ENCODE measurements at regions not wholly inside any gene's neighbourhood (a gene's known extent, or its start where the extent isn't known, plus 50 kb on each side); places are given as distances from the start of the nearest gene placed in this dataset.

DNA sequence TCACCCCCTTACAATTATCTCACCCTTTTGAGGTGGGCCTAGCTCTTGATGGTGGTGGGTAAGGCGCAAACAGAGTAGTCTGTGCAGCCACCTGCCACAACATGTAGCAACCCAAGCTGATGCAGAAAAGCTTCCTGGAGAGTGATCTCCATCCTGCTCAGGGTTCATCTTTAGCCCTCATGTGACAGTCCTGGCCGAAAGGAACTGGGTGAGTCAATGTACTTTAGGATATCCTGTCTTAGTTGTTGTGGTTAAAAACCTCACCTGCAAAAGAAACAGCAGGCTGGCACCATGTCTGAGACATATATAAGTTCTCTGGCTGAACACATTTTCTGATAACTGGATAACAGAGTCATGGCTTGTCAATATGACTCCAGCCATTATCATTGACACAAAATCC, 183.5 kb upstream of the CPHXL start:
- no peaks in the 10 kb centered on the region for H3K27me3 ChIP-seq (ENCODE audit: insufficient read depth, low read length)
- H3K4me1 ChIP-seq (ENCODE audit: insufficient read depth, low read length): no peaks in the 10 kb centered on the region
- H4K20me1 ChIP-seq (ENCODE audit: insufficient read depth, low read length): no peaks in the 10 kb centered on the region
- H3K4me2 ChIP-seq (ENCODE audit: insufficient read depth, low read length): no peak overlapping the region
- DNase-seq (ENCODE audit: insufficient read length, low spot score, missing footprints): no peak
- H3K9me3 ChIP-seq (ENCODE audit: low read depth, low read length): no peaks in the 10 kb centered on the region
- no peaks in the 10 kb centered on the region for H3K36me3 ChIP-seq (ENCODE audit: insufficient read depth, low read length)
- H2AFZ ChIP-seq (ENCODE audit: low read length): no peak overlapping the region
- TF ChIP-seq, protein P1, sequence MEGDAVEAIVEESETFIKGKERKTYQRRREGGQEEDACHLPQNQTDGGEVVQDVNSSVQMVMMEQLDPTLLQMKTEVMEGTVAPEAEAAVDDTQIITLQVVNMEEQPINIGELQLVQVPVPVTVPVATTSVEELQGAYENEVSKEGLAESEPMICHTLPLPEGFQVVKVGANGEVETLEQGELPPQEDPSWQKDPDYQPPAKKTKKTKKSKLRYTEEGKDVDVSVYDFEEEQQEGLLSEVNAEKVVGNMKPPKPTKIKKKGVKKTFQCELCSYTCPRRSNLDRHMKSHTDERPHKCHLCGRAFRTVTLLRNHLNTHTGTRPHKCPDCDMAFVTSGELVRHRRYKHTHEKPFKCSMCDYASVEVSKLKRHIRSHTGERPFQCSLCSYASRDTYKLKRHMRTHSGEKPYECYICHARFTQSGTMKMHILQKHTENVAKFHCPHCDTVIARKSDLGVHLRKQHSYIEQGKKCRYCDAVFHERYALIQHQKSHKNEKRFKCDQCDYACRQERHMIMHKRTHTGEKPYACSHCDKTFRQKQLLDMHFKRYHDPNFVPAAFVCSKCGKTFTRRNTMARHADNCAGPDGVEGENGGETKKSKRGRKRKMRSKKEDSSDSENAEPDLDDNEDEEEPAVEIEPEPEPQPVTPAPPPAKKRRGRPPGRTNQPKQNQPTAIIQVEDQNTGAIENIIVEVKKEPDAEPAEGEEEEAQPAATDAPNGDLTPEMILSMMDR (IDR thresholded peaks at IDR 0.05; ENCODE audit: extremely low read depth, low read depth, low read length): no peak
- no peak overlapping the region for H3K27ac ChIP-seq (ENCODE audit: low read depth, low read length)
- H3K4me3 ChIP-seq (ENCODE audit: insufficient read depth, low read length): no peak overlapping the region
- no peaks in the 10 kb centered on the region for H3K79me2 ChIP-seq (ENCODE audit: insufficient read depth, low read length)

DNA sequence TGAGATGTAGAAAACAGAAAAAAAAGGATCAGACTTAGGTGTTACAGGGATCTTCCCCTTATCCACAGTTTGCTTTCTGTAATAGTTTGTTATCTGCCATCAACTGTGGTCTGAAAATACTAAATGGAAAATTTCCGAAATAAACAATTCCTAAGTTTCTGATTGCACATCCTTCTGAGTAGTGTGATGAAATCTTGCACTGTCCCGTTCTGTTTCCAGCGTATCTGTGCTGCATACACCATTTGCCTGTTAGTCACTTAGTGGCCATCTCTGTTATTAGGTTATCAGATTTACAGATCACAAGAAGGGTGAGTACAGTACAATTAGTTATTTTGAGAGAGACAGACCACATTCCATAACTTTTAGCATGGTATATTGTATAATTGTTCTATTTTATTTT, 185.6 kb upstream of the CPHXL start:
- DNase-seq (ENCODE audit: insufficient read length, low spot score, missing footprints): no peak
- no peak overlapping the region for H3K27ac ChIP-seq (ENCODE audit: low read depth, low read length)
- no peaks in the 10 kb centered on the region for H3K27me3 ChIP-seq (ENCODE audit: insufficient read depth, low read length)
- H3K36me3 ChIP-seq (ENCODE audit: insufficient read depth, low read length): no peaks in the 10 kb centered on the region
- no peaks in the 10 kb centered on the region for H3K79me2 ChIP-seq (ENCODE audit: insufficient read depth, low read length)
- H3K4me1 ChIP-seq (ENCODE audit: insufficient read depth, low read length): no peaks in the 10 kb centered on the region
- H4K20me1 ChIP-seq (ENCODE audit: insufficient read depth, low read length): no peaks in the 10 kb centered on the region
- H3K4me2 ChIP-seq (ENCODE audit: insufficient read depth, low read length): no peak overlapping the region
- no peak overlapping the region for H2AFZ ChIP-seq (ENCODE audit: low read length)
- TF ChIP-seq, protein P1 (IDR thresholded peaks at IDR 0.05; ENCODE audit: extremely low read depth, low read depth, low read length): no peak
- H3K4me3 ChIP-seq (ENCODE audit: insufficient read depth, low read length): no peak overlapping the region
- H3K9me3 ChIP-seq (ENCODE audit: low read depth, low read length): no peaks in the 10 kb centered on the region

DNA sequence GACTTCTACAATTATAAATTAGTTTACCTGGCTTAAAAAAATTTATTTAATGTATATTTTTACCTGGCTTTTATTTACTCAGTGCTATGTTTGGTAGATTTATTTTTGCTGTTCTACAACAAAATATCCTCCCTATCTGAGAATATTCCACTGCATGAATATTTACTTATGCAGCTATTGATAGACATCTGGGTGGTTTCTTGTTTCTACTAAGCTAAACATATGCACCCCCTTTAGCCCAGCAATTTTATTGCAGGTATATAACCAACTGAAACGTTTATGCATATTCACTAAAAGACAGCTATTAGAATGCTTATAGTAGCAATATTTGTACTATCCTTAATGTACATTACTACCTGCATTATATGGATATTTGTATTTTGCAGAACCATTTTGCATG, 187.7 kb upstream of the CPHXL start:
- H3K4me3 ChIP-seq (ENCODE audit: insufficient read depth, low read length): no peak overlapping the region
- no peak overlapping the region for H3K27ac ChIP-seq (ENCODE audit: low read depth, low read length)
- H3K4me1 ChIP-seq (ENCODE audit: insufficient read depth, low read length): no peaks in the 10 kb centered on the region
- H3K36me3 ChIP-seq (ENCODE audit: insufficient read depth, low read length): no peaks in the 10 kb centered on the region
- no peak for DNase-seq (ENCODE audit: insufficient read length, low spot score, missing footprints)
- H2AFZ ChIP-seq (ENCODE audit: low read length): no peak overlapping the region
- no peaks in the 10 kb centered on the region for H3K79me2 ChIP-seq (ENCODE audit: insufficient read depth, low read length)
- no peak overlapping the region for H3K4me2 ChIP-seq (ENCODE audit: insufficient read depth, low read length)
- H4K20me1 ChIP-seq (ENCODE audit: insufficient read depth, low read length): no peaks in the 10 kb centered on the region
- no peaks in the 10 kb centered on the region for H3K27me3 ChIP-seq (ENCODE audit: insufficient read depth, low read length)
- H3K9me3 ChIP-seq (ENCODE audit: low read depth, low read length): no peaks in the 10 kb centered on the region
- TF ChIP-seq, protein P1 (IDR thresholded peaks at IDR 0.05; ENCODE audit: extremely low read depth, low read depth, low read length): no peak

DNA sequence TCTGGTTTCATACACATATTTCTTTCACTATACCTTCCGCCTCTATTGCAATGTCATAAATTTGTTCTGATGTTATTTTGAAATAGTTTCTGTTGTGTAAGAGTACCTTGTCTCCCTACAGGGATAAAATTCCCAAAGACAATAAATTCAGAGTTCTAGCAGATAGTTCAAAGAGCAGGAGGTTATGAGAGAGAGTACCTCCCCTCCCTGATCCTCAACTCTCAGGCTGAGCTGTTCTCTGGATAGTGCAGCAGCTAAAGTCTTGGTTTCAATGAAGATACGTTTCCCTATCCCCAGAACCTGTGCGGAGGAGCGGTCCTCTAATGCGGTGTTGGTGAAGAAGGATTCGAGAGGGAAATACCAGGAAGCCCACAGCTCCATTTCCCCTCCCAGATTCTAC, 190.2 kb upstream of the CPHXL start:
- Histone ChIP-seq H3K36me3 (ENCODE audit: insufficient read depth, low read length) (no peaks in the 10 kb centered on the region), H4K20me1 (ENCODE audit: insufficient read depth, low read length) (no peaks in the 10 kb centered on the region), H2AFZ (ENCODE audit: low read length) (no peak overlapping the region), H3K4me1 (ENCODE audit: insufficient read depth, low read length) (no peaks in the 10 kb centered on the region), H3K79me2 (ENCODE audit: insufficient read depth, low read length) (no peaks in the 10 kb centered on the region), H3K9me3 (ENCODE audit: low read depth, low read length) (no peaks in the 10 kb centered on the region), H3K27me3 (ENCODE audit: insufficient read depth, low read length) (no peaks in the 10 kb centered on the region), H3K4me2 (ENCODE audit: insufficient read depth, low read length) (no peak overlapping the region), H3K4me3 (ENCODE audit: insufficient read depth, low read length) (no peak overlapping the region), H3K27ac (ENCODE audit: low read depth, low read length) (no peak overlapping the region)
- TF ChIP-seq, protein P1 (IDR thresholded peaks at IDR 0.05; ENCODE audit: extremely low read depth, low read depth, low read length): no peak
- no peak for DNase-seq (ENCODE audit: insufficient read length, low spot score, missing footprints)
